OCI-LY1 (cell line): ENCODE measurements at regions not wholly inside any gene's neighbourhood (a gene's known extent, or its start where the extent isn't known, plus 50 kb on each side); places are given as distances from the start of the nearest gene placed in this dataset.

Experiments
- H2AFZ ChIP-seq: fragments of 200-600 bp; sonication (generic), shearing (Covaris generic); 2 replicates; pipeline ENCODE4 v1.6.0; 2014; ENCODE audit warnings: antibody characterized with exemption, mild to moderate bottlenecking, low read length
- H3F3A ChIP-seq: fragments of 200-600 bp; sonication (generic), shearing (Covaris generic); 2 replicates; pipeline ENCODE4 v1.6.0; 2014; ENCODE audit warnings: mild to moderate bottlenecking, antibody characterized with exemption, low read length, moderate library complexity; ENCODE audit not compliant: insufficient read depth
- H3K27ac ChIP-seq: fragments of 200-600 bp; sonication (generic); 2 replicates; pipeline ENCODE4 v1.5.1; 2014; ENCODE audit warnings: low read length, mixed run types, mild to moderate bottlenecking, low read depth; ENCODE audit not compliant: poor library complexity, severe bottlenecking
- H3K27me3 ChIP-seq: fragments of 200-600 bp; sonication (generic); 2 replicates; pipeline ENCODE4 v1.6.0; 2014; ENCODE audit warnings: antibody characterized with exemption, mild to moderate bottlenecking, low read length, moderate library complexity; ENCODE audit not compliant: insufficient read depth
- H3K36me3 ChIP-seq: fragments of 200-600 bp; sonication (generic); 2 replicates; pipeline ENCODE4 v1.6.1; 2014; ENCODE audit warnings: mild to moderate bottlenecking, antibody characterized with exemption, low read length, moderate library complexity, mixed read lengths; ENCODE audit not compliant: insufficient read depth
- H3K4me1 ChIP-seq: fragments of 200-600 bp; sonication (generic); 2 replicates; pipeline ENCODE4 v1.5.1; 2014; ENCODE audit warnings: mild to moderate bottlenecking, low read length, moderate library complexity; ENCODE audit not compliant: insufficient read depth, severe bottlenecking
- H3K4me2 ChIP-seq: fragments of 200-600 bp; sonication (generic), shearing (Covaris generic); 2 replicates; pipeline ENCODE4 v1.6.1; 2014; ENCODE audit warnings: low read length
- H3K4me3 ChIP-seq: fragments of 200-600 bp; sonication (generic); 2 replicates; pipeline ENCODE4 v1.5.1; 2014; ENCODE audit warnings: low read length, low read depth, mild to moderate bottlenecking, mixed read lengths; ENCODE audit not compliant: poor library complexity, severe bottlenecking
- H3K79me2 ChIP-seq: fragments of 200-600 bp; shearing (Covaris generic); 2 replicates; pipeline ENCODE4 v1.6.1; 2016; ENCODE audit warnings: mixed run types, low read length, mixed read lengths; ENCODE audit not compliant: insufficient read depth
- H3K9ac ChIP-seq: fragments of 200-600 bp; sonication (generic), shearing (Covaris generic); 2 replicates; pipeline ENCODE4 v1.6.1; 2014; ENCODE audit warnings: mild to moderate bottlenecking, low read length, mixed read lengths
- H3K9me2 ChIP-seq: fragments of 200-600 bp; sonication (generic), shearing (Covaris generic); 2 replicates; pipeline ENCODE4 v1.6.1; 2014; ENCODE audit warnings: low read depth, mild to moderate bottlenecking, low read length, mixed read lengths
- H3K9me3 ChIP-seq: fragments of 200-600 bp; shearing (Covaris generic); 2 replicates; pipeline ENCODE4 v1.6.1; 2014; ENCODE audit warnings: low read length, mixed read lengths
- H4K20me1 ChIP-seq: fragments of 200-600 bp; sonication (generic), shearing (Covaris generic); 2 replicates; pipeline ENCODE4 v1.6.0; 2016; ENCODE audit warnings: mild to moderate bottlenecking, low read length; ENCODE audit not compliant: insufficient read depth
- EZH2 ChIP-seq: fragments of 200-600 bp; sonication (generic), shearing (Covaris generic); IDR thresholded peaks from 2 replicates; pipeline ENCODE4 v1.8.0; 2017; ENCODE audit warnings: borderline replicate concordance, mixed run types, mild to moderate bottlenecking, antibody characterized with exemption, low read length, moderate library complexity, mixed read lengths
- TF ChIP-seq, protein P1 (sequence below): fragments of 200-600 bp; sonication (generic), shearing (Covaris generic); IDR thresholded peaks from 2 replicates; pipeline ENCODE4 v1.5.1; 2017; ENCODE audit warnings: mild to moderate bottlenecking, antibody characterized with exemption, low read length, moderate library complexity, mixed read lengths

DNA sequence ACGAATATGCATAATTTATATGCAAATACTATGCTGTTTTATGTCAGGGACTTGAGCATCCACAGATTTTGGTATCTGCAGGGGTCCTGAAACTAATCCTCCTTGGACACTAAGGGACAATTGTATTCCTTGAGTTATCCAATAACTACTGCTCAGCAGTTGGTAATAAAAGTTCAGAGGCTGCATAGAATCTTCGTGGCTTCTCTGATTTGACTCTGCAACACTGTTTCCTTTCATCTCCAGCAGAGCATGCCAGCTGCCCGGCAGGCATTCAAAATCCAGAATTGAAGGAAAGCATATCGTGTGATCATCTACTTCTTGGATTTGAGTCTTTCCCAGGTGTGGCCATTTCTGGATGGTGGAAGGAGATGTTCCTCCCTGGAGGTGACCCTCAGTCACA, 64.5 kb upstream of the MRI1 start:
- Histone ChIP-seq H3K9me2 (no peaks in the 10 kb centered on the region), H3K36me3 (no peaks in the 10 kb centered on the region; the same call in 1 of the 2 replicates), H3K4me2 (no peak overlapping the region), H3K4me1 (no peaks in the 10 kb centered on the region), H3K27me3 (no peaks in the 10 kb centered on the region; the same call in 1 of the 2 replicates), H3K4me3 (no peak overlapping the region), H3F3A (no peaks in the 10 kb centered on the region), H3K9ac (no peak overlapping the region), H4K20me1 (no peaks in the 10 kb centered on the region), H3K79me2 (no peaks in the 10 kb centered on the region), H3K27ac (no peak overlapping the region), H3K9me3 (no peaks in the 10 kb centered on the region), H2AFZ (no peak overlapping the region)
- TF ChIP-seq, protein P1, sequence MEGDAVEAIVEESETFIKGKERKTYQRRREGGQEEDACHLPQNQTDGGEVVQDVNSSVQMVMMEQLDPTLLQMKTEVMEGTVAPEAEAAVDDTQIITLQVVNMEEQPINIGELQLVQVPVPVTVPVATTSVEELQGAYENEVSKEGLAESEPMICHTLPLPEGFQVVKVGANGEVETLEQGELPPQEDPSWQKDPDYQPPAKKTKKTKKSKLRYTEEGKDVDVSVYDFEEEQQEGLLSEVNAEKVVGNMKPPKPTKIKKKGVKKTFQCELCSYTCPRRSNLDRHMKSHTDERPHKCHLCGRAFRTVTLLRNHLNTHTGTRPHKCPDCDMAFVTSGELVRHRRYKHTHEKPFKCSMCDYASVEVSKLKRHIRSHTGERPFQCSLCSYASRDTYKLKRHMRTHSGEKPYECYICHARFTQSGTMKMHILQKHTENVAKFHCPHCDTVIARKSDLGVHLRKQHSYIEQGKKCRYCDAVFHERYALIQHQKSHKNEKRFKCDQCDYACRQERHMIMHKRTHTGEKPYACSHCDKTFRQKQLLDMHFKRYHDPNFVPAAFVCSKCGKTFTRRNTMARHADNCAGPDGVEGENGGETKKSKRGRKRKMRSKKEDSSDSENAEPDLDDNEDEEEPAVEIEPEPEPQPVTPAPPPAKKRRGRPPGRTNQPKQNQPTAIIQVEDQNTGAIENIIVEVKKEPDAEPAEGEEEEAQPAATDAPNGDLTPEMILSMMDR = no peak
- no peak for TF ChIP-seq EZH2

DNA sequence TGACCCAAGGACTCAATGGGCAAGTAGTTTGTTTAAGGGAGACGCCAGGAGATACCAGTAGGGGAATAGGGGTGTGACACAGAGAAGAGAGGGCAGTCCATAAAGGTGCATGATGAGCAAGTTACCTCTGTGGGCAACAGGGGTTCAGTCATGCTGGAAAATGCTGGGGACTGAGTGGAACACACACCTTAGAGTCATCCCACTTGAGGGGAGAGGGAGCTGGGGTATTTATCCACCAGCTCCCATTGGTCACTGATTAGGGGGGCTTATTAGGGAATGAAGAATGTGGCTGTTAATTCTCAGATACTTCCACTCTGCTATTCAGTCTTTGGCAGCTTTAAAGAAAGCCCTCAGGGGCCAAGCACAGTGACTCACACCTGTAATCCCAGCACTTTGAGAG, 67.5 kb upstream of the MRI1 start:
- Histone ChIP-seq H3K4me3 (no peak overlapping the region), H3K9ac (no peak overlapping the region), H3K27me3 (no peaks in the 10 kb centered on the region; the same call in 1 of the 2 replicates), H3K9me3 (no peaks in the 10 kb centered on the region), H2AFZ (no peak overlapping the region), H3F3A (no peaks in the 10 kb centered on the region), H3K36me3 (no peaks in the 10 kb centered on the region; the same call in 1 of the 2 replicates), H3K4me2 (no peak overlapping the region), H4K20me1 (no peaks in the 10 kb centered on the region), H3K4me1 (no peaks in the 10 kb centered on the region), H3K79me2 (no peaks in the 10 kb centered on the region), H3K27ac (no peak overlapping the region), H3K9me2 (no peaks in the 10 kb centered on the region)
- no peak for TF ChIP-seq EZH2
- TF ChIP-seq, protein P1 = no peak

DNA sequence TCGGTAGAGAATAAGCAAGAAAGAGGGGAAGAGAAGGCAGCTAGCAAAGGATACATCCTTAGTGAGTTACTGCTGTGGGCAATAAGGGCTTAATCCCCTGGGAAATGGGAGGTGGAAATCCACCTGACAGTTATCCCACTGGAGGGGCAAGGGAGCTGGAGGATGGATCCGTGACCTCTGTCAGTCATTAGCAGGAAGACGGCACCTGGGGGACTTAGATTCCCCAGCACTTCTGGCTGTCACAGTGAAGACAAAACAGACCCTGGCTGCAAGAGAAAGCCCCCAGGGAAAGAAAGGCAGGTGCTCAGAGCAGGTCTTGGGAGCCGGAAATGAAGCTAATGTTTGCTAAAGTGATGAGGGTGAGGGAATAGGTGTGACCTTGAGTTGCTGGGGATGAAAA, 70.4 kb upstream of the MRI1 start:
- H3K27ac ChIP-seq = no peak overlapping the region
- H3K9ac ChIP-seq = no peak overlapping the region
- H3K27me3 ChIP-seq = no peaks in the 10 kb centered on the region; the same call in 1 of the 2 replicates
- TF ChIP-seq, protein P1 = no peak
- no peak for TF ChIP-seq EZH2
- no peaks in the 10 kb centered on the region; the same call in 1 of the 2 replicates for H3K36me3 ChIP-seq
- H3K4me2 ChIP-seq = no peak overlapping the region
- no peaks in the 10 kb centered on the region for H3K4me1 ChIP-seq
- H4K20me1 ChIP-seq = no peaks in the 10 kb centered on the region
- H3F3A ChIP-seq = no peaks in the 10 kb centered on the region
- no peak overlapping the region for H3K4me3 ChIP-seq
- no peaks in the 10 kb centered on the region for H3K9me2 ChIP-seq
- H3K9me3 ChIP-seq = no peaks in the 10 kb centered on the region
- H3K79me2 ChIP-seq = no peaks in the 10 kb centered on the region
- H2AFZ ChIP-seq = no peak overlapping the region
